ENCODE measurements at regions not wholly inside any gene's neighbourhood (a gene's known extent, or its start where the extent isn't known, plus 50 kb on each side); places are given as distances from the start of the nearest gene placed in this dataset.

GRCh38 chr17:70879401-70879800 is 710.1 kb downstream of the KCNJ2 start (continued):
- TF ChIP-seq CREB1 (IDR thresholded peaks at IDR 0.05): no peak
- no peak for TF ChIP-seq FOSL1 (IDR thresholded peaks at IDR 0.05; ENCODE audit: insufficient read depth, low read depth, low read length)
- no peak for TF ChIP-seq SRF (IDR thresholded peaks at IDR 0.05; ENCODE audit: low read depth, low read length)
- no peak for TF ChIP-seq EZH2 (IDR thresholded peaks at IDR 0.05; ENCODE audit: low read depth, low read length, severe bottlenecking)
- no peak for TF ChIP-seq POU5F1 (IDR thresholded peaks at IDR 0.05; ENCODE audit: low read depth, low read length)
- TF ChIP-seq ASH2L (IDR thresholded peaks at IDR 0.05; ENCODE audit: low read length): no peak
